Endothelial cell of umbilical vein (primary cell): ENCODE measurements at regions not wholly inside any gene's neighbourhood (a gene's known extent, or its start where the extent isn't known, plus 50 kb on each side); places are given as distances from the start of the nearest gene placed in this dataset.

ENCODE experiments used
- BruUV-seq: library from RNA; stranded (reverse); fragments of 400-500 nt; replicated peaks from 2 replicates; lab custom pipeline; 2021; lab: Mats Ljungman, UMichigan
- CTCF ChIA-PET: fragments of 300-600, 350-600 bp; sonication (Branson Sonifier 250); formaldehyde crosslinking; loops from one replicate; lab custom pipeline; 2021; ENCODE audit warnings: antibody characterized with exemption, inconsistent platforms; lab: Charles Lee
- POLR2A ChIA-PET: fragments of 300-600, 350-600 bp; sonication (Branson Sonifier 250); formaldehyde crosslinking; loops from one replicate; lab custom pipeline; 2021; ENCODE audit warnings: antibody characterized with exemption, inconsistent platforms; lab: Charles Lee
- DNase-seq: peaks from one replicate; pipeline ENCODE4 v3.0.0-alpha.2; 2011; ENCODE audit warnings: low read depth, low spot score
- FAIRE-seq: peaks from 2 replicates; lab custom pipeline; 2011; peaks lifted over from hg19 to GRCh38; lab: Jason Lieb, UNC
- H2AFZ ChIP-seq: 2 replicates; pipeline ENCODE4 v1.6.0; 2012; ENCODE audit warnings: low read depth, low read length, control low read depth, inconsistent platforms
- H3K27ac ChIP-seq: 2 replicates; pipeline ENCODE4 v1.5.1; 2011; ENCODE audit warnings: low read depth, mild to moderate bottlenecking, control low read depth, low read length, moderate library complexity; ENCODE audit not compliant: insufficient read depth
- H3K27me3 ChIP-seq, 2 experiments: 2 replicates each; pipeline versions ENCODE4 v1.6.0 to v1.6.1; 2011; ENCODE audit warnings: low read length in 2 of 2, mixed read lengths in 1 of 2; ENCODE audit not compliant: control insufficient read depth in 2 of 2, insufficient read depth in 2 of 2
- H3K36me3 ChIP-seq, 2 experiments: 2 replicates in 1 of 2; 3 replicates in 1 of 2; pipeline ENCODE4 v1.5.1; 2011; ENCODE audit warnings: low read length in 2 of 2, mild to moderate bottlenecking in 1 of 2, moderate library complexity in 1 of 2; ENCODE audit not compliant: control insufficient read depth in 2 of 2, insufficient read depth in 2 of 2; ENCODE audit errors: extremely low read depth in 1 of 2
- H3K4me1 ChIP-seq: 3 replicates; pipeline ENCODE4 v1.5.1; 2011; ENCODE audit warnings: mild to moderate bottlenecking, low read length; ENCODE audit not compliant: control insufficient read depth, insufficient read depth; ENCODE audit errors: extremely low read depth
- H3K4me2 ChIP-seq: 2 replicates; pipeline ENCODE4 v1.6.1; 2011; ENCODE audit warnings: low read length, control low read depth, mixed read lengths; ENCODE audit not compliant: insufficient read depth
- H3K4me3 ChIP-seq, 3 experiments: fragments of 200-600 bp in 1 of 3; sonication (generic), shearing (Covaris generic) in 1 of 3; replicated peaks in 1 of 3; 2 replicates each; pipeline ENCODE4 v1.5.1; 2011 to 2016; ENCODE audit warnings: control low read depth in 3 of 3, low read length in 3 of 3, mild to moderate bottlenecking in 2 of 3, inconsistent platforms in 1 of 3, low read depth in 1 of 3, moderate library complexity in 1 of 3; ENCODE audit not compliant: insufficient read depth in 1 of 3
- H3K79me2 ChIP-seq: 2 replicates; pipeline ENCODE4 v1.6.0; 2012; ENCODE audit warnings: low read length, inconsistent platforms; ENCODE audit not compliant: control insufficient read depth, insufficient read depth
- H3K9ac ChIP-seq: replicated peaks from 2 replicates; pipeline ENCODE3; 2011; ENCODE audit warnings: low read length, control low read depth; ENCODE audit not compliant: insufficient read depth; ENCODE audit errors: extremely low read depth
- H3K9me1 ChIP-seq: replicated peaks from 3 replicates; pipeline ENCODE4 v1.6.0; 2011; ENCODE audit warnings: mild to moderate bottlenecking, low read length; ENCODE audit not compliant: control insufficient read depth, insufficient read depth; ENCODE audit errors: extremely low read depth
- H3K9me3 ChIP-seq: replicated peaks from 2 replicates; pipeline ENCODE4 v1.5.1; 2012; ENCODE audit warnings: low read length, inconsistent platforms; ENCODE audit not compliant: control insufficient read depth, insufficient read depth
- H4K20me1 ChIP-seq: replicated peaks from 2 replicates; pipeline ENCODE3; 2011; ENCODE audit warnings: mild to moderate bottlenecking, low read length; ENCODE audit not compliant: control insufficient read depth, insufficient read depth; ENCODE audit errors: extremely low read depth
- EZH2 ChIP-seq: IDR thresholded peaks from 2 replicates; pipeline ENCODE4 v1.6.1; 2012; ENCODE audit warnings: borderline replicate concordance, low read depth, mild to moderate bottlenecking, moderate library complexity, low read length, inconsistent platforms; ENCODE audit not compliant: severe bottlenecking
- FOS ChIP-seq: IDR thresholded peaks from 2 replicates; pipeline ENCODE4 v1.6.1; 2011; ENCODE audit warnings: mild to moderate bottlenecking, low read length, moderate library complexity, borderline replicate concordance; ENCODE audit not compliant: insufficient read depth
- GATA2 ChIP-seq: IDR thresholded peaks from 2 replicates; pipeline ENCODE4 v1.7.0; 2011; ENCODE audit warnings: low read depth, mild to moderate bottlenecking, moderate library complexity, mixed read lengths, low read length; ENCODE audit not compliant: insufficient read length, insufficient read depth
- JUN ChIP-seq: IDR thresholded peaks from 2 replicates; pipeline ENCODE4 v1.6.1; 2011; ENCODE audit warnings: borderline replicate concordance, low read depth; ENCODE audit not compliant: insufficient read length, insufficient read depth
- MYC ChIP-seq: IDR thresholded peaks from one replicate; pipeline ENCODE4 v1.6.1; 2011; ENCODE audit warnings: mild to moderate bottlenecking, low read depth, low read length
- POLR2A ChIP-seq: IDR thresholded peaks from 2 replicates; pipeline ENCODE4 v1.6.1; 2012; ENCODE audit warnings: low read depth, mild to moderate bottlenecking, control low read depth, low read length
- POLR2AphosphoS5 ChIP-seq: IDR thresholded peaks from 2 replicates; pipeline ENCODE4 v1.6.1; 2012; ENCODE audit warnings: low read depth, mild to moderate bottlenecking, control low read depth, low read length, moderate library complexity; ENCODE audit not compliant: insufficient read depth
- dilution Hi-C: fragments of 300-500 bp; cut with MboI; formaldehyde crosslinking; loops from one replicate; pipeline ENCODE4 v1.15.0; 2019; ENCODE audit warnings: low sequenced_read_pairs; ENCODE audit not compliant: extremely low pct_ligation_motif_present
- intact Hi-C: fragments of 100-400 bp; cut with micrococcal nuclease; formaldehyde crosslinking; loops from one replicate; pipeline ENCODE4 v1.10.0; 2022
- TF ChIP-seq, protein P1 (sequence below): IDR thresholded peaks from 2 replicates; pipeline ENCODE4 v1.6.1; 2011; ENCODE audit not compliant: insufficient read depth, insufficient read length
- TF ChIP-seq, protein P2 (sequence below), 2 donors: IDR thresholded peaks; 1 replicate in 1 of 2; 2 replicates in 1 of 2; pipeline ENCODE4 v1.5.1; 2011; ENCODE audit warnings: low read length in 2 of 2, mild to moderate bottlenecking in 2 of 2, moderate library complexity in 2 of 2, control low read depth in 1 of 2, inconsistent platforms in 1 of 2, low read depth in 1 of 2; ENCODE audit not compliant: insufficient read depth in 1 of 2; ENCODE audit errors: extremely low read depth in 1 of 2

DNA sequence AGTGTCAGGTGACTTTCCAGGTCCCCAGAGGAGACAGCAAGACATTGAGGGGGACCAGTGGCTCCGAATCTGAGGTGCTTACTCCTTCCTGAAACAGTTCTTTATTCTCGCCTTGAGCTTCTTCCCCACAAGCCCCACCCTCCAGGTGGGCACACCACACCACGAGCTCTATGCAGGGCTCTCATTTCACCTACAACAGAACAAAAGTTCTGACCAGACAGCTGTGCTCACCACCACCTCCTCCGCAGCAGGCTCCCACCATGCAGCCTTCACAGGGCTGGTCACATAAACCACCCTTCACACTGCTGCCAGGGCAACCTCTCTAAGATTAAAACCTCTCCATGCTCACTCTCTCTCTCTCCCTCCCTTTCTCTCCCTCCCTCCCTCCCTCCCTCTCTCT is 384.5 kb upstream of the ARID1B start:
- Histone ChIP-seq H3K9me1 (no peaks in the 10 kb centered on the region), H3K4me2 (no peak overlapping the region), H3K36me3 (no peaks in the 10 kb centered on the region), H4K20me1 (no peaks in the 10 kb centered on the region), H2AFZ (no peak overlapping the region), H3K79me2 (no peaks in the 10 kb centered on the region), H3K9ac (no peak overlapping the region), H3K27ac (no peak overlapping the region), H3K9me3 (no peaks in the 10 kb centered on the region), H3K4me3 (no peak overlapping the region), H3K27me3 (no peaks in the 10 kb centered on the region), H3K4me1 (no peaks in the 10 kb centered on the region)
- ChIA-PET CTCF (interaction anchor here (1.3 kb wide), 1 partner anchor 12 kb away, joined by 4 read pairs; no protein-coding TSS in a partner anchor), POLR2A (no interaction called here)
- intact Hi-C loops = no loop called here
- FAIRE-seq (no peak), DNase-seq (no peak)
- no peak for TF ChIP-seq MYC
- BruUV-seq = no TSS peak
- dilution Hi-C loops = no loop called here

GRCh38 chr6:156391977-156392376 is 385.2 kb upstream of the ARID1B start:
- dilution Hi-C loops (no loop called here), intact Hi-C loops (no loop called here)
- no peaks in the 10 kb centered on the region for H3K27me3 ChIP-seq
- no peaks in the 10 kb centered on the region for H3K9me3 ChIP-seq
- no peak for DNase-seq
- H4K20me1 ChIP-seq = no peaks in the 10 kb centered on the region
- no peak overlapping the region for H3K4me3 ChIP-seq
- H3K79me2 ChIP-seq = no peaks in the 10 kb centered on the region
- H3K4me1 ChIP-seq = no peaks in the 10 kb centered on the region
- POLR2A ChIA-PET = no interaction called here
- H3K36me3 ChIP-seq = no peaks in the 10 kb centered on the region
- no TSS peak for BruUV-seq
- no peak overlapping the region for H3K4me2 ChIP-seq
- TF ChIP-seq POLR2A = no peak
- TF ChIP-seq EZH2 = no peak
- no peak for TF ChIP-seq POLR2AphosphoS5
- TF ChIP-seq, protein P1, sequence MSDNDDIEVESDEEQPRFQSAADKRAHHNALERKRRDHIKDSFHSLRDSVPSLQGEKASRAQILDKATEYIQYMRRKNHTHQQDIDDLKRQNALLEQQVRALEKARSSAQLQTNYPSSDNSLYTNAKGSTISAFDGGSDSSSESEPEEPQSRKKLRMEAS = no peak
- no peak for TF ChIP-seq JUN
- TF ChIP-seq MYC = no peak
- no peak for TF ChIP-seq GATA2
- TF ChIP-seq, protein P2, sequence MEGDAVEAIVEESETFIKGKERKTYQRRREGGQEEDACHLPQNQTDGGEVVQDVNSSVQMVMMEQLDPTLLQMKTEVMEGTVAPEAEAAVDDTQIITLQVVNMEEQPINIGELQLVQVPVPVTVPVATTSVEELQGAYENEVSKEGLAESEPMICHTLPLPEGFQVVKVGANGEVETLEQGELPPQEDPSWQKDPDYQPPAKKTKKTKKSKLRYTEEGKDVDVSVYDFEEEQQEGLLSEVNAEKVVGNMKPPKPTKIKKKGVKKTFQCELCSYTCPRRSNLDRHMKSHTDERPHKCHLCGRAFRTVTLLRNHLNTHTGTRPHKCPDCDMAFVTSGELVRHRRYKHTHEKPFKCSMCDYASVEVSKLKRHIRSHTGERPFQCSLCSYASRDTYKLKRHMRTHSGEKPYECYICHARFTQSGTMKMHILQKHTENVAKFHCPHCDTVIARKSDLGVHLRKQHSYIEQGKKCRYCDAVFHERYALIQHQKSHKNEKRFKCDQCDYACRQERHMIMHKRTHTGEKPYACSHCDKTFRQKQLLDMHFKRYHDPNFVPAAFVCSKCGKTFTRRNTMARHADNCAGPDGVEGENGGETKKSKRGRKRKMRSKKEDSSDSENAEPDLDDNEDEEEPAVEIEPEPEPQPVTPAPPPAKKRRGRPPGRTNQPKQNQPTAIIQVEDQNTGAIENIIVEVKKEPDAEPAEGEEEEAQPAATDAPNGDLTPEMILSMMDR (IDR thresholded peaks at IDR 0.05; ENCODE audit: extremely low read depth in 1 of 2, insufficient read depth in 1 of 2, low read depth in 1 of 2, low read length in 2 of 2) = no peak
- no peak for TF ChIP-seq FOS
- H3K9ac ChIP-seq = no peak overlapping the region
- no peaks in the 10 kb centered on the region for H3K9me1 ChIP-seq
- CTCF ChIA-PET = interaction anchor here (1.3 kb wide), 1 partner anchor 13 kb away, joined by 4 read pairs; no protein-coding TSS in a partner anchor
- no peak overlapping the region for H3K27ac ChIP-seq
- no peak for FAIRE-seq
- H2AFZ ChIP-seq = no peak overlapping the region
